NCI-H526 (cell line): ENCODE measurements at regions not wholly inside any gene's neighbourhood (a gene's known extent, or its start where the extent isn't known, plus 50 kb on each side); places are given as distances from the start of the nearest gene placed in this dataset.

Experiments
- DNase-seq, 2 experiments: peaks; one replicate each; lab custom pipeline; 2025; lab: John Stamatoyannopoulos, UW

DNA sequence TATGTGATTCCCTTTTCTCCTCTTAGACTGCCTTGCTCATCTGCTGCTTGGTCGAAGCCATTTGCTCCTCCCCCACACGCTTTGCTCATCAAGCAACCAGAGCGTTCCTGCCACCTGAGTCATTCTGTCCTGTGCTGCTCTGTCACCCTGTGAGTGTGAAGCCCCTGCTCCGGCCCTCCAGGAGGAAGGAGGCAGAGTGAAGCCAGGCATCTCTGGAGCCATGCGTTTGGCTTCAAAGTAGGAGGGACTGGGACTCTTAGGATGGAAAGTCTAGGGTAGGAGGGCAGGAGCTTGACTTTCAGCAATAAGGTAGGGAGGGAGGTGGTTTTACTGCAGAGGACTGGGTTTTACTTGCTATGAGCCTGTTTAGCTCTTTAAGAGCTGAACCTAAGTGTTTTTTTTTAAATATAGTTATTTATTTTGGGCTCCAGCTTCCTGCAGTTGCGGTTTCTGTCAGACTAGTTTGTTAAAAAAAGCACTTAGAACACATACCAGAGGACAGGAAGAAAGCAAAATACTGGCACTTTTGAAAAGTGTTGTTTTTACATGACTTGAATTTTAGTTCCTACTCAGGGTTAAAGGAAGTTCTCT is 63.6 kb downstream of the SPINK2 start:
- DNase-seq, result no peak

DNA sequence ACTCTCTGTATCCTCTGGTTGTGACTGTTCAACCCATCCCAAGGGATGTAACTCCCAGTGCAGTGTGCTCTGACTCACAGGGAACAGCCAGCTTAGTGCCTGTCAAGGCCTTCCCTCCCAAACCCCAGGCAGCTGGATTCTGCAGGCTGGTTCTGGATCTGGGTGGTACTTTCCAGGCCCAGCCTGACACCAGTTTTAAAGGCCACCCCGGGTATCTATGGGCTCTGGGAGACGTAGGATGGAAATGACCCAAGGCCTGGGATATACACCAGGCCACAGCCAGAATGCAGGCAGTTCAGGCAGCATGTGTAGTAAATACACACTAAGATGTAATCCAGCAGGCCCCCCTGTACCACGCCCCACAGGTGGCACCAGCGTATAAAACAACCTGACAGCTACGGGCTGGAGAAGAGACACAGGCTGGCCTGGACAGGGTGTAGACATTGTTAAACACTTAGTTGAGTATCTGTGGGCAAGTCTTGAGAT is 64.2 kb downstream of the SPINK2 start:
- DNase-seq, result peak in 1 of 2 experiments; percentile 5

DNA sequence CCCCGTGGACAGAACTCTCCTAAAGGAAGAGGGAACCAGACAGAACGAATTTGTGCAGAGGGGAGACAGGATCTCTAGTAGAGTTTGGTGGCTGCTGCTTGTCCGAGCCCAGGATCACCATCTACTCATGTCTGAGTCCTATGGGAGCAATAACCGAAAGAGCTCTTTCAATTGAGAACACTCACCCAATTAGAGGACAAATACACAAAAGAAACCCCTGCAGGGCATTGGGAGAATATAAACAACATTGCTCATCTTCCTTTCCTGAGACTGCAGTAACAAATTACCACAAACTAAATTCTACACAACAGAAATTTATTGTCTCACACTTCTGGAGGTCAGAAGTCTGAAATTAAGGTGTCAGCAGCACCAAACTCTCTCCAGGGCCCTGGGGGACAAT is 65.6 kb downstream of the SPINK2 start:
- no peak for DNase-seq

DNA sequence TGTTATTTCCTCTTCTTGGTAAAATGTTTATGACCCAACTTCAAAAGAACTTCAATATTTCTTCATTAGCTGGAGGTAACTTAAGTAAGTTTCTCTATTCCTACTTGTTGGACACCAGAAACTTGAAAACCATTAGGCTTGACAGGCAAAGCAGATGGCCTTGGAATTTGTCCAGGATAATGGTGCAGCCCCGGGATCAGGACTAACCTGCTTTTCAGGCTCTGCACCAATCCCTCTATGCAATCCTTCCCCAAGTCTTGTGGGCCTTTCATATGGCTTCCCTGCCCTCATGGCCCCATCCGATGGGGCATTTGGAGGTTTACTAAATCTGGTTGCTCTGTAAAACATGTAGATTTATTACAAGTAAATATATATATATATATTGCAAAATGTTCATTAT is 68.5 kb downstream of the SPINK2 start:
- no peak for DNase-seq

DNA sequence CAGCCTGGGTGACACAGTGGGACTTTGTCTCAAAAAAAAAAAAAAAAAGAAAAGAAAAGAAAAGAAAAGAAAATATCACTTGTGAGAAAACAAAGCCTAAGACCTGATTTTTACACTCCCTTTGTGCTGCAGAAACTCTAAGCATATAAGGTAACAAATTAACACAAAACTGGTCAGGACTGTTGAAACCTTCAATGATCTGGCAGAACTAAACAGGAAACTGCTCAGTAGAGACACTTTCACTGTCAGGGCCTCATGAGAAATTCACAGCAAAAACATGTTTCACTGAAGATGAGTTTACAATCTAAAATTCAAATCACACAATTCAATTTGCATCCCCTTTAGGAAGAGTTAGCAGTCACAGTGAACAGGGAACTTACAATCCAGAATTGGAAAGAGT is 69.1 kb upstream of the HOPX start:
- DNase-seq, result no peak

DNA sequence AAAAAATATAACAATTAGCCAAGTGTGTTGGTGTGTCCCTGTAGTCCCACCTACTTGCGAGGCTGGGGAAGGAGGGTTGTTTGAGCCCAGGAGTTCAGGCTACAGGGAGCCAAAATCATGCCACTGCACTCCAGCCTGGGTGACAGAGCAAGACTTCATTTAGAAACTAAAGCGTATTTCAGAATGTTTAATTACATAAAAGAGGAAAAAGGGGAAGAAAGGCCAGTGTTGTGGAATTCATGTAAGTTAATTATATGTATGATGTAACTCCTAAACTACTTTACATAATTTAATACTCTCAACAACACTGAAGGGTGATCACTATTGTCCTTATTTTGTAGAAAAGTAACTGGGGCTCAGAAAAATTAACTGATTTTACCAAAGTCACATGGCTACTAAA is 67.2 kb upstream of the HOPX start:
- no peak for DNase-seq

DNA sequence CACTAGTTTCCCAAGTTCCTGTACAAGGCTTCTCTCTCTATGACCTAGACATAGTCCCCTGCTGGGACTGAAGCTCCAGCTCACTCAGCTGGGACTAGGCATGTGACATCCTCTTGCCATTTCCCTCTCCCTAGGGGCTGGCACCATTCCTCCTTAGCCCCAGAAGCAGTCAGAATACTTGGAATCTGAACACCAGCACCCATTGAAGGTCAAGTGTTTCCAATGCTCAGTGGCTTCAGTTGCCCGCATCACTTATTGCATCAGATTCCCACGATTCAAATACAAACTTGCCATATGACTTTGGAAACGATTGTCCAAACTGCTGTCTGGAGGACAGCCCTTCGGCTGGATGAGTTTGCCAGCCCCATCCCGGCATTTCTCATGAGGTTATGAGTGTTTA is 65.5 kb upstream of the HOPX start:
- DNase-seq, result no peak

DNA sequence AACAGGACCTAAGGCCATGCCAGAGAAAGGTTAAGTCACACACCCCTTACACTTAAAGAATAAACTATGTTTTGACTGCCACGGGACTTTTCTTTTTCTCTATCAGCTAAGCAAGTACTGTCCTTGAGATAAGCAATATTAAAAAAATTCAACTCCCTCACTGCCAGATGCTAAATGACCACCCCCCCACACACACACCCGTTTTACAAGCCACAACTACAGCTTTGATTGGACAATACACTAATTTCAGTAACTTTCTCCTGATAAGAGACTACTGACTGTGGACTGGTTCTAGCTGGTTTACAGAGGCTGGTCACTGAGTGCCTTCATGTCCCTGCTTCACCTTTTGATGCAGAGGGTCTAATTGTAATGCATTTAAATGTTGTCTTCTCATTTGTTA is 63.9 kb upstream of the HOPX start:
- no peak for DNase-seq

DNA sequence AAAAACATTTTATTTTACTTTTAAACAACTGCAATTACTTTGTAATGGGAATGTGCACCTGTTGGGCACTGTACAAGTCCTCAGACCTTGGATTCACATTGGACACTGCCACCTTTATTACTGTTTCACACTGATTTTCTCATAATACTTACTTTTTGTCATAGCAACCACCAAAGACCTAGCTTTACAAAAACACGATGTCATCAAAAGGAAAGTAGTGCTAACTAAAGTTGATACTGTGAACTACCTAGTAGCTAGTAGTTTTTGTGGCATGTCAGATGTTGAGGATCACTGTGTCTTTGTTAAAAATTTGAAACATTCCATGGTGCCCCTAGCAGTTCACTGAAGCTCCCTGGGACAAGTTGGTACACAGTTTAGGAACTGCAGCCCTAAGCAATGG is 62.9 kb upstream of the HOPX start:
- no peak for DNase-seq

DNA sequence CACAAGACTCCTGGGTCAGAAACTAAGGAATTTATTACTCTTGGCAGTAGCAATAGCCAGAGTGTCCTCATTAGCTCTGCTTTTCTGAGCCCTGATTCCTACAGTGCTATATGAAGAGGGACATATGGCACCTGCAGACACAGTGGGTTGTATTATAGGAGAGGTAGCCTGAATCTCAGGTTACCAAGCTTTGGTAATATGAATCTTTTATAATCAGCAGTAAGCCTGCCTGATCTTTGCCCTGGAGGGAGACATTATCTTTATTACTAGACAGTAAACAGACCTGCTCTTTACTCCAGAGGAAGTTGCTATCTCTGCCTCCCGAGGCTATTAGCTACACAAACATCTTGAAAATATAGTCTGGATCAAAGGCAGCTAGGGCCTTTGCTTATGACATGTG is 62.5 kb upstream of the HOPX start:
- DNase-seq, result peak; percentile 80 to 93

DNA sequence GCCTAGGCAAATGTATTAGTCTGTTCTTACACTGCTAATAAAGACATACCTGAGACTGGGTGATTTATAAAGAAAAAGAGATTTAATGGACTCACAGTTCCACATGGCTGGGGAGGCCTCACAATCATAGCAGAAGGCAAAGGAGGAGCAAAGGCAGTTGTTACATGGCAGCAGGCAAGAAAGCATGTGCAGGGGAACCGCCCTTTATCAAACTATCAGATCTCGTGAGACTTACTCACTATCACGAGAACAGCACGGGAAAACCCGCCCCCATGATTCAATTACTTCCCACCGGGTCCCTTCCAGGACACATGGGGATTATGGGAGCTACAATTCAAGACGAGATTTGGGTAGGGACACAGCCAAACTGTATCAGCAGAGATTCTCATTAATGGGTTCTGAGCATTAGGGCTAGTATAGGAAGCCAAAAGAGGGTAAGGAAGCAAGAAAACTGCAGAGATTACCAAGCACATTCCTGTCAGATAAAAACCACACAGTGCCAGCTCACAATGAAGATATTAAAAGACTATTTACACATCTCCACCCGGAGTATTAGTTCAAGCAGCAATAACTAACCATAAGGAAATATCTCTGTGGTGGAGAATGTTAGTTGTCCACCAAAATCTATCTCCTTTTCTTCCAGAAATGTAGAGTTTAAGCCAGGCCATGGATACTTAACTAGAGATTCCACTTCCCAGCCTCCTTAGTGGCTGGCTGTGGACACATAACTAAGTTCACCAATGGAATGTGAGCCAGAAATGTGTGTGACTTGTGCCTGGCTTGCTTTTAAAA is 61.2 kb upstream of the HOPX start:
- DNase-seq, result no peak

DNA sequence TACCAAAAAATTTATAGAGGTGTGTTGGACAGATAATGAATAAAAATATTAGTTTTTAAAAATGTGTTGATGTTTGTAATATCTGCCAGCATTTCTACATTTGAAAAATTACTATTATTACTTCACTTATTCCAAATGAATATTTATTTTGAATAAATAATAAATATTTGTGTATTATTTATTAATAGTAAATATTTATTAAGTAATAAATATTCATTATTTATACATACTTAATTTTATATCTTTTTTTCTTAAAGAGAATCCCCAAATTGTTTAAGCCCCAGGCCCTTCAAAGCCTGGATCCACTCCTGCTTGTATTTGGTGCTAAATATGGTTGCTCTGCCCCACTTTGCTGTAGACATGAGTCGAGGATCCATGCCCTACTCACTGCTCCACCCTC is 60.5 kb upstream of the HOPX start:
- no peak for DNase-seq

DNA sequence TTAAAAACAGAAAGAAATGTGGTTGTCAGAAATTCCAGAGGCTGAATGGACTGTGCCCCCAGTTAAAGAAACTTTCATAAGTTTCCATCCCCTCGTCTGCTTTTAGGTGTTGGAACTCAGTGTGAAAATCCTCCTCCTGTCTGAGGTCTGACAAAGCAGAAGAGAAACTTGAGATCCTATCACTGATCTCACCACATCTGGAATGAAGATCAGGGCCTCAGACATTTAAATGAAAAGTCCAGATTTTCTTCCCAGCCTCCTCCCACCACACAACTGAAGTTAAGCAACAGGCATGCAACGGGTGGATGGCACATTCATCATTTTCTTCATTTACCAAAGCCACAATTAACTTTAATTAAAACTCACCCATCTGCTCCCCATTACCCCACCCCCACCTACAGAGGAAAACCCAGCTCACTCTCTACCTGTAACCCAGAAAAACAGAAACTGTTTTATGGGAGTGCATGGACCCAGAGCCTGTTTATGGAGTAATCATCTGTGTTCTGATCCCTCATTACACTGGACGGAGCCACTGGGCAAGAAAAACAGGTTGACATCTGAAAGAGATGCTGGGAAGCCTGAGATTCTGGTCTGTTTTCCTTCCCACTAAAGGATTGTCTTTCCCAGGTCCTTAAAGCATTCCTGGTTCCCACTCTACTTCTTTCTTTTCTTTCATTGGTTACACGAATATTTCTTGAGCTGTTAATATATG is 58.1 kb upstream of the HOPX start:
- no peak for DNase-seq

DNA sequence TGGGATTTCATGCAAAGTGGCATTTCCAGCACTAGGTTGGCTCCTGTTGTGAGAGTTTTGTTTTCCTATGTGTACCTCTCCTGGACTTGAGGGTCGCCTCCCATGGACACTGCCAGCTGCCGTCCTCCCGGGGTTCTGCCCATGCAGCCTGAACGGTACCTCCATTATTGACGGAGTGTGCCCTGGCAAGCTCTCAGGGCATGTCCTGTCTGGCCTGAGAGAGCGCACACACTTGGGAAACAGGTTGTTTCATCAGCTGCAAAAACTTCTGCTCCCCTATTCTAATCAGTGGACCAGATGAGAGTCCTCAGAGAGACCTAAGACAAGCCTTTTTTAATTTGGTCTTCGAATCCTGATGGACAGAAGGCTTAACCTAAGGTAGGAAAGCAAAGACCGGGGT is 56.6 kb upstream of the HOPX start:
- DNase-seq, result no peak

DNA sequence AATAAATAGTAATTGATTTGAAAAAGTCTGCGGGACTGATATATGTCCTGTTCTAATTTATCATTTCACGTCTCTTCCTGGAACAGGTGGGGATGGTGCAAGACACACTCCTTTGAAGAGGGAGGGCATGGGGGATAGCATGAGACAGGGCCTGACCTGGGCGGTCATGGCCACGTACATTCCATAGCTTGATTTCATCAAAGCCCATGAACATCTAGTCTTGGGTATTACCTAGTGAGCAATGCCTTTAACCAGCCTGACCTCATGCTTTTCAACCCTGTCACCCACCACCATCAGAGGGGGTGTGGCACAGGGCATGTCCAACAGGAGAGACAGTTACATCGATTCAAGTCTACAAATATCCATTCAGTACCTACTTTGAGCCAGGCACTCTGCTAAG is 52.3 kb upstream of the HOPX start:
- no peak for DNase-seq

DNA sequence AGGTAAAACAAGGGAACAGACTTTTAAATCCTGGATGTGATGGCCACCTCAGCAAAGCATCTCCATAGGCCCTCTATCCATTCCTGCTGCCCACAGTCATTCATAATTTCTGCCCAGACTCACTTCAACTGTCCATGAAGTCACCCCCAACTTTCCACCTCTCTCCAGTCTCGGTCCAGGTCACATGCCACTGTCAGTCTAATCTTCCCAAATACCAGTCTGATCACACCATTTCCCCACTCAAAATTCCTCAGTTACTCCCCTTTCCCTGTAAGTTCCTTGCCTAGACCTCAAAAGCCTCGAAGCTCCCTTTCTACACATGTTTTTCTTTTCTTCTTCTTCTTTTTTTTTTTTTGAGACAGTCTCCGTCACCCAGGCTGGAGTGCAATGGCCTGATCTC is 51.2 kb upstream of the HOPX start:
- DNase-seq, result no peak

DNA sequence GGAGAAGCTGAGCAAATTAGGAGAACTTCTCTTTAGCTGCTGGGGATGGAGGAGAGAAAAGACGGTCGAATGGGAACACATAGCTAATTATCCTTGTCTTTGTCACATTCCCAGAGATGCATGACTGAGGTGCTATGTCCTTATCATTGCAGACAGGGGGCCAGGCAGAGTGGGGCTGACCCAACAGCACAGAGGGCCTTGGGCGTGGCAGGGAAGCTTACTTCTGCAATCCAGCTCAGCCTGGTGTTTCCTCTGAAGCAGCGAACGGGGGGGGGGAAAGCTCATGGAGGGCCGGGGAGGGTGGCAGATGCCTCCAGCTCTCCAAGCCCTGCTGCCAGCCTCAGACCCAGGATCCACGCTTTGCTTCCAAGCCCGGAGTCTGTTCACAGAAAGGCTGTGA is 50.8 kb upstream of the HOPX start:
- no peak for DNase-seq
